ENCODE measurements at regions not wholly inside any gene's neighbourhood (a gene's known extent, or its start where the extent isn't known, plus 50 kb on each side); places are given as distances from the start of the nearest gene placed in this dataset.

- no peak for DNase-seq
Observed at GRCh38 chr4:163895378-163896005, 401.0 kb downstream of the TMA16 start.

GRCh38 chr4:163901319-163901718, 406.8 kb downstream of the TMA16 start:
- no peak for DNase-seq

- DNase-seq, result no peak
Observed at GRCh38 chr4:163902417-163902816, 407.9 kb downstream of the TMA16 start.

- no peak for DNase-seq
Observed at GRCh38 chr4:163911891-163912290, 417.4 kb downstream of the TMA16 start.

- no peak for DNase-seq
Observed at GRCh38 chr4:163913571-163913970, 419.1 kb downstream of the TMA16 start.

GRCh38 chr4:163915896-163916295, 421.4 kb downstream of the TMA16 start:
- no peak for DNase-seq

GRCh38 chr4:163920426-163920825, 425.9 kb downstream of the TMA16 start:
- DNase-seq, result no peak

- DNase-seq, result no peak
Observed at GRCh38 chr4:163922302-163922701, 427.8 kb downstream of the TMA16 start.

- no peak for DNase-seq
Observed at GRCh38 chr4:163923092-163923491, 428.6 kb downstream of the TMA16 start.

GRCh38 chr4:163930086-163930485, 435.6 kb downstream of the TMA16 start:
- DNase-seq, result no peak

- no peak for DNase-seq
Observed at GRCh38 chr4:163932504-163932903, 438.0 kb downstream of the TMA16 start.

GRCh38 chr4:163939597-163939996, 445.1 kb downstream of the TMA16 start:
- no peak for DNase-seq

GRCh38 chr4:163941221-163941905, 446.9 kb downstream of the TMA16 start:
- DNase-seq, result no peak

GRCh38 chr4:163948920-163949455, 454.5 kb downstream of the TMA16 start:
- no peak for DNase-seq

GRCh38 chr4:163949976-163950601, 455.6 kb downstream of the TMA16 start:
- DNase-seq, result no peak

GRCh38 chr4:163955288-163955687, 460.8 kb downstream of the TMA16 start:
- no peak for DNase-seq

GRCh38 chr4:163958751-163959150, 464.3 kb downstream of the TMA16 start:
- no peak for DNase-seq

- DNase-seq, result no peak
Observed at GRCh38 chr4:163959932-163960331, 465.4 kb downstream of the TMA16 start.

GRCh38 chr4:163966612-163967011, 472.1 kb downstream of the TMA16 start:
- no peak for DNase-seq

GRCh38 chr4:163967263-163967662, 472.8 kb downstream of the TMA16 start:
- no peak for DNase-seq

- no peak for DNase-seq
Observed at GRCh38 chr4:163967710-163968109, 473.2 kb downstream of the TMA16 start.

GRCh38 chr4:163969291-163969690, 474.8 kb downstream of the TMA16 start:
- no peak for DNase-seq

- no peak for DNase-seq
Observed at GRCh38 chr4:163976588-163976987, 482.1 kb downstream of the TMA16 start.

GRCh38 chr4:163988391-163988790, 493.9 kb downstream of the TMA16 start:
- DNase-seq, result no peak
